ENCODE measurements at regions not wholly inside any gene's neighbourhood (a gene's known extent, or its start where the extent isn't known, plus 50 kb on each side); places are given as distances from the start of the nearest gene placed in this dataset.
A peak's percentile ranks its signal among the peaks of the same experiment; 100 is the strongest.

GRCh38 chr15:23497710-23498111 lies 50.7 kb upstream of the GOLGA6L2 start:
- H3K36me3 Mint-ChIP-seq (ENCODE audit: insufficient read depth in 1 of 3, low read depth in 3 of 3) = no peaks in the 10 kb centered on the region; a peak in 1 of 7 replicates
- Histone ChIP-seq H3K4ac (ENCODE audit: low read depth, low read length) (no peak overlapping the region), H3K79me2 (ENCODE audit: insufficient read depth, low read length) (no peaks in the 10 kb centered on the region), H4K5ac (ENCODE audit: insufficient read length, low read depth, low read length) (no peak overlapping the region), H3K4me1 (ENCODE audit: insufficient read depth, low read length) (no peaks in the 10 kb centered on the region), H3K27me3 (ENCODE audit: insufficient read depth, low read length) (no peaks in the 10 kb centered on the region), H2BK5ac (ENCODE audit: insufficient read length, low read length) (no peak overlapping the region), H3K56ac (ENCODE audit: insufficient read length, low read depth, low read length) (no peak overlapping the region), H3K23me2 (ENCODE audit: insufficient read length, low read depth, low read length, poor library complexity, severe bottlenecking) (no peaks in the 10 kb centered on the region), H2AK5ac (ENCODE audit: insufficient read length, low read length) (no peak overlapping the region), H2BK20ac (ENCODE audit: low read depth, low read length, poor library complexity, severe bottlenecking) (no peak overlapping the region), H4K20me1 (ENCODE audit: control insufficient read depth, insufficient read depth, insufficient read length) (no peaks in the 10 kb centered on the region), H4K91ac (ENCODE audit: insufficient read length, low read depth, low read length) (no peak overlapping the region), H3K14ac (ENCODE audit: insufficient read depth, low read length) (no peak overlapping the region), H3K79me1 (ENCODE audit: insufficient read depth, low read depth, low read length, poor library complexity, severe bottlenecking) (no peaks in the 10 kb centered on the region), H2AFZ (ENCODE audit: low read length) (no peak overlapping the region), H3K9me3 (ENCODE audit: control insufficient read depth, low read depth, low read length) (peaks cover 9% of the 10 kb centered on the region), H3K9ac (ENCODE audit: extremely low read depth, insufficient read length, low read length) (no peak overlapping the region), H2BK12ac (ENCODE audit: insufficient read length, low read depth, low read length) (no peak overlapping the region), H3T11ph (ENCODE audit: low read length) (no peak overlapping the region), H3K27ac (ENCODE audit: insufficient read length, low read depth, low read length) (no peak overlapping the region), H3K18ac (ENCODE audit: insufficient read length, low read depth, low read length) (no peak overlapping the region), H4K8ac (replicated peaks; ENCODE audit: insufficient read length, low read depth, low read length) (no peak overlapping the region), H3K4me2 (ENCODE audit: insufficient read depth, insufficient read length, low read length) (no peak overlapping the region), H2BK120ac (ENCODE audit: low read depth, low read length, poor library complexity, severe bottlenecking) (no peak overlapping the region), H2BK15ac (ENCODE audit: low read depth, low read length) (no peak overlapping the region), H3K23ac (ENCODE audit: insufficient read length, low read depth, low read length) (no peak overlapping the region)
- WGBS (ENCODE audit: extremely low coverage, insufficient read length, low lambda C conversion rate) = no CpG with 5 or more reads among the region's 2 CpGs
- peaks cover under 1 to 1% of the 10 kb centered on the region in 2 experiments; a peak in 2 of 4 replicates for H3K4me1 Mint-ChIP-seq
- no peak overlapping the region for H3K27ac Mint-ChIP-seq
- H3K4me3 Mint-ChIP-seq = no peak overlapping the region
- DNase-seq = no peak
- H3K27me3 Mint-ChIP-seq (ENCODE audit: low read depth) = peaks cover 4% of the 10 kb centered on the region
- peaks cover 60 to 63% of the 10 kb centered on the region in 2 experiments for H3K9me3 Mint-ChIP-seq
- TF ChIP-seq, protein P1, sequence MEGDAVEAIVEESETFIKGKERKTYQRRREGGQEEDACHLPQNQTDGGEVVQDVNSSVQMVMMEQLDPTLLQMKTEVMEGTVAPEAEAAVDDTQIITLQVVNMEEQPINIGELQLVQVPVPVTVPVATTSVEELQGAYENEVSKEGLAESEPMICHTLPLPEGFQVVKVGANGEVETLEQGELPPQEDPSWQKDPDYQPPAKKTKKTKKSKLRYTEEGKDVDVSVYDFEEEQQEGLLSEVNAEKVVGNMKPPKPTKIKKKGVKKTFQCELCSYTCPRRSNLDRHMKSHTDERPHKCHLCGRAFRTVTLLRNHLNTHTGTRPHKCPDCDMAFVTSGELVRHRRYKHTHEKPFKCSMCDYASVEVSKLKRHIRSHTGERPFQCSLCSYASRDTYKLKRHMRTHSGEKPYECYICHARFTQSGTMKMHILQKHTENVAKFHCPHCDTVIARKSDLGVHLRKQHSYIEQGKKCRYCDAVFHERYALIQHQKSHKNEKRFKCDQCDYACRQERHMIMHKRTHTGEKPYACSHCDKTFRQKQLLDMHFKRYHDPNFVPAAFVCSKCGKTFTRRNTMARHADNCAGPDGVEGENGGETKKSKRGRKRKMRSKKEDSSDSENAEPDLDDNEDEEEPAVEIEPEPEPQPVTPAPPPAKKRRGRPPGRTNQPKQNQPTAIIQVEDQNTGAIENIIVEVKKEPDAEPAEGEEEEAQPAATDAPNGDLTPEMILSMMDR (conservative IDR thresholded peaks at IDR 0.05) = peak; percentile 54
